Progenitor cell of endocrine pancreas (in vitro differentiated cells): ENCODE measurements at regions not wholly inside any gene's neighbourhood (a gene's known extent, or its start where the extent isn't known, plus 50 kb on each side); places are given as distances from the start of the nearest gene placed in this dataset.

Source experiments
- DNase-seq: peaks from one replicate; pipeline ENCODE4 v3.0.0; 2021; ENCODE audit warnings: low spot score; ENCODE audit not compliant: unreplicated experiment
- H3K27ac Mint-ChIP-seq: 2 replicates; pipeline ENCODE4 v1.8.0; 2021; ENCODE audit warnings: mild to moderate bottlenecking, moderate library complexity, mixed read lengths
- H3K27me3 Mint-ChIP-seq: 2 replicates; pipeline ENCODE4 v1.8.0; 2021; ENCODE audit warnings: mixed read lengths
- H3K36me3 Mint-ChIP-seq: 2 replicates; pipeline ENCODE4 v1.8.0; 2022; ENCODE audit warnings: mixed read lengths; ENCODE audit not compliant: insufficient read depth
- H3K4me1 Mint-ChIP-seq: 2 replicates; pipeline ENCODE4 v1.8.0; 2021; ENCODE audit warnings: low read depth, mixed read lengths
- H3K4me3 Mint-ChIP-seq: 2 replicates; pipeline ENCODE4 v1.8.0; 2021; ENCODE audit warnings: low read depth, mild to moderate bottlenecking, moderate library complexity, mixed read lengths
- H3K9me3 Mint-ChIP-seq: 2 replicates; pipeline ENCODE4 v1.8.0; 2021; ENCODE audit warnings: low read depth, mixed read lengths
- CTCF ChIP-seq: fragments of 200-600 bp; sonication (generic); IDR thresholded peaks from one replicate; pipeline ENCODE4 v1.5.0; 2021; ENCODE audit warnings: antibody characterized with exemption, mild to moderate bottlenecking; ENCODE audit not compliant: unreplicated experiment

- H3K9me3 Mint-ChIP-seq: no peaks in the 10 kb centered on the region
- peaks cover 5% of the 10 kb centered on the region for H3K4me1 Mint-ChIP-seq
- H3K36me3 Mint-ChIP-seq: no peaks in the 10 kb centered on the region
- no peak overlapping the region for H3K4me3 Mint-ChIP-seq
- no peak for TF ChIP-seq CTCF
- H3K27me3 Mint-ChIP-seq: peaks cover 15% of the 10 kb centered on the region
- no peak for DNase-seq
- no peak overlapping the region for H3K27ac Mint-ChIP-seq
Measured at GRCh38 chr1:178577882-178578281, 65.0 kb downstream of the TEX35 start.

- no peak for TF ChIP-seq CTCF
- Mint-ChIP-seq H3K36me3 (no peaks in the 10 kb centered on the region), H3K9me3 (no peaks in the 10 kb centered on the region), H3K27me3 (peaks cover 15% of the 10 kb centered on the region), H3K4me3 (no peak overlapping the region), H3K27ac (no peak overlapping the region), H3K4me1 (peaks cover 3% of the 10 kb centered on the region)
- no peak for DNase-seq
Measured at GRCh38 chr1:178578541-178578940, 65.6 kb downstream of the TEX35 start.

- no peak for TF ChIP-seq CTCF
- peaks cover 1% of the 10 kb centered on the region for H3K4me1 Mint-ChIP-seq
Measured at GRCh38 chr1:178579095-178579494, 66.2 kb downstream of the TEX35 start.

GRCh38 chr1:178579562-178579961 is 66.7 kb downstream of the TEX35 start:
- H3K9me3 Mint-ChIP-seq: no peaks in the 10 kb centered on the region
- no peak for DNase-seq
- no peaks in the 10 kb centered on the region for H3K36me3 Mint-ChIP-seq
- no peak overlapping the region for H3K27ac Mint-ChIP-seq
- no peak for TF ChIP-seq CTCF
- peaks cover 15% of the 10 kb centered on the region for H3K27me3 Mint-ChIP-seq
- H3K4me1 Mint-ChIP-seq: peaks cover 1% of the 10 kb centered on the region
- H3K4me3 Mint-ChIP-seq: no peak overlapping the region

More at GRCh38 chr1:178579095-178579494, 66.2 kb downstream of the TEX35 start:
- Mint-ChIP-seq H3K36me3 (no peaks in the 10 kb centered on the region), H3K27ac (no peak overlapping the region), H3K4me3 (no peak overlapping the region), H3K9me3 (no peaks in the 10 kb centered on the region), H3K27me3 (peaks cover 15% of the 10 kb centered on the region)
- no peak for DNase-seq

- Mint-ChIP-seq H3K4me1 (peaks cover 1% of the 10 kb centered on the region), H3K36me3 (no peaks in the 10 kb centered on the region), H3K27ac (no peak overlapping the region), H3K4me3 (no peak overlapping the region), H3K27me3 (peaks cover 15% of the 10 kb centered on the region), H3K9me3 (no peaks in the 10 kb centered on the region)
- TF ChIP-seq CTCF: no peak
- no peak for DNase-seq
Measured at GRCh38 chr1:178580096-178580495, 67.2 kb downstream of the TEX35 start.
